HG02981 (cell line): ENCODE measurements at regions not wholly inside any gene's neighbourhood (a gene's known extent, or its start where the extent isn't known, plus 50 kb on each side); places are given as distances from the start of the nearest gene placed in this dataset.

Experiments
- ATAC-seq: cut with Tn5 transposase; IDR thresholded peaks from one replicate; pipeline ENCODE4 v1.9.1; 2021; ENCODE audit warnings: mild to moderate bottlenecking, moderate library complexity; ENCODE audit not compliant: unreplicated experiment

- ATAC-seq, result no peak
Observed at GRCh38 chr13:59172076-59172475, 991.7 kb downstream of the DIAPH3 start.

DNA sequence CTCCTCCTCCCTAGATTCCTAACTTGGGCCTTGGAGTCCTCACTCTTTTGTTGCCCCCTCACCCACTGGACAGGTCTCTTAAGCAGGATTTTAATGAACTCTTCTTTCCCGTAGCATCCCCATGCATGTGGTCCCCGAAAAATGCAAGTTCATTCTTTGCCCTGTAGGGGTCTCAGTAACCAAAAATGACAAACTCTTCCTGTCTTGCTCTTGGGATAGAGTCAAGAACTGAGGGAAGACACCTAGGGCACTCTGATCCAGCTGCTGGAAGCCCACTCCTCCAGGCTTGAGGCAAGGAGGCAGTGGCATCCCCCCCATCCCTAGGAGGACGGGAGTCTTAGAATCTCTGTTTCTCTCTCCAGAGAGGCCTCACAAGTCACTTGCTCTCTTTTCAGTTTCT is 987.0 kb downstream of the DIAPH3 start:
- no peak for ATAC-seq

DNA sequence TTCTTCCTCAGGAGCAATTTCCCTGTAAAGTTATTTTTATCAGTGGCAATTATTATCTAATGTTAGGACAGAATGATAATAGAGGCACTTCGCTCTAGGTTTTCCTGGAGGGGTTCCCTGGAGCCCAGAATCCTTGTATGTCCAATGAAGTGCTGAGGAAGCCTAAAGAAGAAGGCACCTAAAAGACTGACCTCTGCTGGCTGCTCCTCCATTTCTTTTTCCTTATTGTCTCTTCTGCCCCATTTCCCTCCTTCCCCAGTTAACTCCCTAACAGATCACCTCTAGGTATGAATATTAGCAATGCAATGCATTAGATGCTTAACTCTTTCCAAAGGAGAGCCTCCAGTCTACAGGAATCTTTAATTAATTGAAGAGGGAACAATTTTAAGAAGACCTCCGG is 985.4 kb downstream of the DIAPH3 start:
- no peak for ATAC-seq

DNA sequence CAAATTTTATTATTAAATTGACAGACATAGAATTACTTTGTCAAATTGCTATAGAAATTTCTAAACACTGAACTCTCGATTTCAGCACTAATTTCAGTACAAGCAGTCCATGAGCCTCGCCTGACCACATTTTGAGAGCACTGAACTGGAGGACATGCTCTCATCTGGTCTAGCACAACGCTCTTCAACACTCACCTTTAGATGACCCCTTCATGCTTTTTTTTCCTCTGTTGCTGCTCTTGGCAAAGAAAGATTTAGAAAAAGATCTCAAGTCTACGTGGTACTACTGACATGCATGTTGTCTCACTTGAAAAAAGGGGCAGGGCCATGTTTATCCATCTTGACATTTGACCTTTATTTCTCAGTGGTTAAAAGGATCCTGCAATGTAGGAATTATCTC is 981.5 kb downstream of the DIAPH3 start:
- ATAC-seq, result no peak

DNA sequence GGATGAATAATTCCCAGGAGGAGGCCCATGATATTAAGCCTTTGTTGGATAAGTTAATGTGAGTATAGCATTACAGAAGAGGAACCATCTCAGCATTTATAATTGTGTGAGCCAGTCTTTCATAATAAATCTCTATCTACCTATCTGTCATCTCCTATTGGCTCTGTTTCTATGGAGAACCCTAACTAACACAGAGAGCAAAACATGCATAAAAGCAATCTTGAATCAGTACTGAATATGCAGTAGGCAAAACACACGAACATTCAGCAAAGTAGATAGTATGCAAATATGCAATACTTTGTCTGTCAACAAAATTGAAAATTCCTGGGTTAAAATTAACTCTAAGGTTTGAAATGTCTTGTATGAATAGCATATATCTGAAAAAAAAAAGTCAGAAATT is 966.3 kb downstream of the DIAPH3 start:
- no peak for ATAC-seq

- no peak for ATAC-seq
Observed at GRCh38 chr13:59201841-59202240, 961.9 kb downstream of the DIAPH3 start.

GRCh38 chr13:59203855-59204254 is 959.9 kb downstream of the DIAPH3 start:
- no peak for ATAC-seq

- no peak for ATAC-seq
Observed at GRCh38 chr13:59205501-59205900, 958.2 kb downstream of the DIAPH3 start.

- no peak for ATAC-seq
Observed at GRCh38 chr13:59208405-59209195, 955.1 kb downstream of the DIAPH3 start.

- no peak for ATAC-seq
Observed at GRCh38 chr13:59210543-59210942, 953.2 kb downstream of the DIAPH3 start.

DNA sequence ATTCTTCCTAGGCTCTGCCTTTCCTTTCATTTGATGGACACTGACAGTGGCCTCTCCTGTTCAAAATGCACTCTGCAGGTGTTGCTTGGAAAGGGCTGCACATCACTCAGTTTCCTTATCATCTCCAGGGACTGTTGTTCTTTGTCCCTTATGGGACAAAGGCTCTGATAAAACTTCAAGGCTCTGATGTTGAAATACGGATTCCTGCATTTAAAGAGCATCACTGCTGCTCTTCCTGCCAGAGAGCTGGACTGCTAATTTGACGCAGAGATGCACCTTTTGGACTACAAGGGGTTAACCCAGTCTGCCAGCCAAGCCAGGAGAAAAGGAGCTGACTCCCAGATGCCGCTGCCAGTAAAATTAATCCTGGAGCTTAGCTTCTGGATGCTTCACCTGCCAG is 952.1 kb downstream of the DIAPH3 start:
- no peak for ATAC-seq

DNA sequence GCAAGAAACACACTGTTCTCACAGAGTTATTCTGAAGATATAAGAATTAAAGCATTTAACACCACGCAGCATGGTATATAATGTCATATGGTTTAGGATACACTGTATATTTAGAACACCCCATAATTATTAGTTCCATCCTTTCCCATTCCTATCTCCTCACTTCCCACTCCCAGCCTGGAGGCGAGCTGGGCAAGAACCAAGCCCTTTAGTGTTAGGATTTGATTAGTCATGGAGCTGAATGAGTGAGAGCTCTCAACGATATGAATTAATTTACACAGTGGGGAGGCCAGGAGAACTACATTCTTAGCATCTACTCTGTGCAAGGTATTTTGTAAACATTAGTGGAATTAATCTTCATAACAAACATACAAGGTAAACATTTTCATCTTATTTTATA is 934.3 kb downstream of the DIAPH3 start:
- ATAC-seq, result no peak

- no peak for ATAC-seq
Observed at GRCh38 chr13:59229861-59230260, 933.9 kb downstream of the DIAPH3 start.

GRCh38 chr13:59230484-59231264 is 933.1 kb downstream of the DIAPH3 start:
- ATAC-seq, result no peak

- ATAC-seq, result no peak
Observed at GRCh38 chr13:59236309-59236919, 927.3 kb downstream of the DIAPH3 start.

GRCh38 chr13:59236944-59237343 is 926.8 kb downstream of the DIAPH3 start:
- no peak for ATAC-seq

- no peak for ATAC-seq
Observed at GRCh38 chr13:59247171-59247570, 916.6 kb downstream of the DIAPH3 start.

DNA sequence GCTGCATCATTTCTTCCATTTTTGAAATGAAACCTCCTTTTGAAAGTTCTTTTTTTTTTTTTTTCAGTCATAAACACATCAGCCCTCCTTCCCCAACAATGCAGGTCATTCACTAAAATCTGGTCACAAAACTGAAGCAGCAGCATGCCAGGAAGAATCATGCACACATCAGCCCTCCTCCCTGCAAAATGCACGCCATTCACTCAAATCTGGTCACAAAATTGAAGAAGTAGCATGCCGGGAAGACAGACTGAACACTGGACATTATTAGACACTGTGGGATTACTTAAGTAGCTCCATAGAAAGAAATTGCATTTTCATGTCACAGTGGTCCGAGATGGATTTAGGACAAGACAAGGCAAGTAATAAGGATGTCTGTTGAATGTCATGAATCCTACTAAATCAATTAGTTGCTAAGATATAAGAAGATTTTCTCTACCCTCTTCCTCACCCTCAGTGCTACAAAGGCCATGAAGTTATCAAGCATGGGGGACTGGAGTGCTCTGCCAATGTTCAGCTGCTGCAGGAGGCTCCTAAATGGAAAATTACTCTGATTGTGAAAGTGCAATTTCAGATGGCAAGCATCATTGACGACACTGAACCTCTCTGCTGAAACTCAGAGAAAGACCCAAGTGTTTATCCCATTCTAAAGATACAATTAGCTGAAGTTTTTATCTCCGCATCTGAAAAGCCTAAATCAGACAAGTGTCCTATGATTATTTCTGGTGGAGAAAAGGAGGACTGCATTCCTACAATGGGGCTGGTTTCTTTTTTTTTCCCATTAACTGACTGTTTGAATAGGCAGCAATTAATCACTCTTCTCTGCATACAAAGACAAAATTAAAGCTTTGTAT is 913.2 kb downstream of the DIAPH3 start:
- ATAC-seq, result no peak

GRCh38 chr13:59259165-59260000 is 904.3 kb downstream of the DIAPH3 start:
- no peak for ATAC-seq

DNA sequence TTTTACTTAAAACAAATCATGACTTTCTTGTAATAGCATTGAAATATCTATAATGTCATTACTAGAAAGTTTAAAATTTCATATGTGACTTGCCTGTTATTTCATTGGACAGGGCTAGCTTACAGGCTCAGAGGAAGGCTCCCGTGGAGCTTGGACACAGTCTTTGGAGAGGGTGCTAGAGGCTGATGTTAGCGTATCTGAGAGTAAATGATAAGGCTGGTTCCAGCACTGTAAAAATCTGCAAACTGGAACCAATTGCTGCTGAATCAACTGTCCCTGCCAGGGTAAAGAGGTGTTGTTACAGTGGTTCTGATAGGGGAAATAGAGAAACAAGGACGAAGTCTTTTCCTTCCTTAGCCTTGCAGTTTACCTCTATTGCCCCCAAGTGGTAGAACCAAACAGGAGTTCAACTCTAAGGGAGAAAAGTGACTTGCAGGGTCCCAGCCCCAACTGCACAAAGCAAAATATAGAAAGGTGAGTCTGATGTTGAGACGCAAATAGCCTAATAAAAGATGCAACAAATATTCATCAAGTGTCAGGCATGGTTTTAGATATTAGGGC is 901.7 kb downstream of the DIAPH3 start:
- no peak for ATAC-seq
